ENCODE measurements at regions not wholly inside any gene's neighbourhood (a gene's known extent, or its start where the extent isn't known, plus 50 kb on each side); places are given as distances from the start of the nearest gene placed in this dataset.
"Not testable (repeated sequence)": the region's sequence is repeated elsewhere in the genome, so short reads cannot be mapped to it uniquely, and the experiment has no call there.

- no peak for DNase-seq (ENCODE audit: low read depth in 2 of 2, low spot score in 1 of 2)
Observed at GRCh38 chr7:25694211-25694610, 457.8 kb upstream of the NFE2L3 start.

- no peak for DNase-seq (ENCODE audit: low read depth in 2 of 2, low spot score in 1 of 2)
Observed at GRCh38 chr7:25694699-25695098, 457.3 kb upstream of the NFE2L3 start.

DNA sequence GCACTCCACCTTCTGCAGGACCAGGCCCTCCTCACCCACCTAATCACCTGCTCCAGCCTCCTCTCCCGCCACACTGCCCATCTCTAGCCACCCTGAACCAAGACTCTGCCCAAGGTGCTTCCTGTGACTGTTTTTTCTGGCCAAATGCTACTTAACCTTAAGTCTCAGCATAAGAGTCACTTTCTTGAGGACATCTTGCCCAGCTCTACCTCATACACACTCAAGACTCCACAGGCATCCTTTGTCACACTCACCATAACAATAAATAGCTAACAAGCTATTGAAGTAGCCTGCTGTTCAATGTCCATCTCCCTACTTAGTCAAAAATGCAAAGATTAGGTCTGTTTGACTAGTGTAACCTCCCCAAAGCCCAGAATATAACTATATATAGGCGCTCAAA lies 455.4 kb upstream of the NFE2L3 start:
- no peak for DNase-seq (ENCODE audit: low read depth in 2 of 2, low spot score in 1 of 2)

GRCh38 chr7:25698451-25699113 lies 453.4 kb upstream of the NFE2L3 start:
- no peak for DNase-seq (ENCODE audit: low read depth in 2 of 2, low spot score in 1 of 2)

DNA sequence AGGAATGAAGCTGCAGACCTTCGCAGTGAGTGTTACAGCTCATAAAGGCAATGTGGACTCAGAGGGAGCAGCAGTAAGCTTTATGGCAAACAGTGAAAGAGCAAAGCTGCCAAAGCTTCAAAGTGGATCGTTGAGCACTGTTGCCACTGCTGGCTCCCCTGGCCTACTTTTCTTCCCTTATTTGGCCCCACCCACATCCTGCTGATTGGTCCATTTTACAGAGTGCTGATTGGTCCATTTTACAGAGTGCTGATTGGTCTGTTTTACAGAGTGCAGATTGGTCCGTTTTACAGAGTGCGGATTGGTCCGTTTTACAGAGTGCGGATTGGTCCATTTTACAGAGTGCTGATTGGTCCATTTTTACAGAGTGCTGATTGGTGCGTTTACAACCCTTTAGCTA lies 451.9 kb upstream of the NFE2L3 start:
- not testable (repeated sequence) for DNase-seq (ENCODE audit: low read depth in 2 of 2, low spot score in 1 of 2)

DNA sequence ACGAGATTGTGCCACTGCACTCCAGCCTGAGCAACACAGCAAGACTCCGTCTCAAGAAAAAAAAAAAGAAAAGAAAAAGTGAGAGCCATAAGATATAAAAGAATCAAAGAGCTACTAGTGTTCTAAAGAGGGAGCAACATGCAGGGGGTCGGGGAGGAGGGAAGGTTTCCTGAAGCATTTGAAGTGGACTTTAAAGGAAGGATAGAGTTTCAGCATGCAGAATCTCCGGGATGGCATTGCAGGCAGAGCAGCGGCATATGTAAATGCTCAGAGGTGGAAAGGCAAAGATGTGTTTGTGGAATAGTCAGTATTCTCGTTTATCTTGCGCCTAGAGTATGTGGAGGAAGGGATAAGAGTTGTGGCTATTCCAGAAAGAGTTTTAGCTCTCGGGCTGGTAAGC lies 447.6 kb upstream of the NFE2L3 start:
- no peak for DNase-seq (ENCODE audit: low read depth in 2 of 2, low spot score in 1 of 2)

GRCh38 chr7:25706764-25707163 lies 445.2 kb upstream of the NFE2L3 start:
- no peak for DNase-seq (ENCODE audit: low read depth in 2 of 2, low spot score in 1 of 2)

GRCh38 chr7:25707768-25708620 lies 444.0 kb upstream of the NFE2L3 start:
- no peak for DNase-seq (ENCODE audit: low read depth in 2 of 2, low spot score in 1 of 2)

- DNase-seq (ENCODE audit: low read depth in 2 of 2, low spot score in 1 of 2), result no peak
Observed at GRCh38 chr7:25710959-25711358, 441.0 kb upstream of the NFE2L3 start.

GRCh38 chr7:25711940-25712339 lies 440.1 kb upstream of the NFE2L3 start:
- no peak for DNase-seq (ENCODE audit: low read depth in 2 of 2, low spot score in 1 of 2)

DNA sequence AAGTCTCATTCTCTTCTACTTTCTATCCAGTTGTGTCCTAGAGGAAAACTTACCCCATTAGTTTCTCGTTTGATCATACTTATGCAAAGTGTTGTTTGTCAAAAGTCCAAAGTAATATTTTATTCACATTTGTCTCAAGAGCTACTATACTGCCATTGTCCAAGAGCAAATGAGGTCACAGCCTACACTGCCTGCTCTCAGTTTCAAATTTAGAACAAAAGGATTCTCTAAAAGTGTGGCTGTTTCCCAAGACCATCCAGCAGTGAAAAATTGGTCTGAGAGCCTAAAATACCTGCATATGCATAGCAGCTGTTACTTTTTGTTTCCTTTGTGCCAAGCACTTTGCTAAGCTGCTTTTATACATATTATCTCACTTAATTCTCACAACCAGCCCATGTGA lies 439.5 kb upstream of the NFE2L3 start:
- DNase-seq (ENCODE audit: low read depth in 2 of 2, low spot score in 1 of 2), result no peak

- DNase-seq (ENCODE audit: low read depth in 2 of 2, low spot score in 1 of 2), result no peak
Observed at GRCh38 chr7:25714013-25714412, 438.0 kb upstream of the NFE2L3 start.

DNA sequence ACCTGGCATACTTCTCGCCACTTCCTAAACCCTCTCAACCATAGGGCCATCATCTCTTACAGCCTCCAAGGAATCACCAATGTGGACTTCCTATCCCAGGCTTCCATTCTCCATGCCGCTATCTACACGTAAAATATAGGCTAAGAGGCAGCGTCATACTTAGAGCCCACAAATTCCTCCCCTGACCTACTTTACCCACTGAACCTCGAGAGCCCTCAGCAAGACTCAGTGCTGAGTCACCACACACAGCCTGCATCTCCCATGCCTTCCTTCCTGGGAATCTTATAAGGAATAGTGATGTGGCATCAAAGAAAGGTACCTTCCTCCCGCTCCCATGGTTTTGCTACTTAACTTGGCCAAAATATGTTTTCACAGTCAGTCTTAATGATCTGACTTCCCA lies 435.6 kb upstream of the NFE2L3 start:
- DNase-seq (ENCODE audit: low read depth in 2 of 2, low spot score in 1 of 2), result no peak

DNA sequence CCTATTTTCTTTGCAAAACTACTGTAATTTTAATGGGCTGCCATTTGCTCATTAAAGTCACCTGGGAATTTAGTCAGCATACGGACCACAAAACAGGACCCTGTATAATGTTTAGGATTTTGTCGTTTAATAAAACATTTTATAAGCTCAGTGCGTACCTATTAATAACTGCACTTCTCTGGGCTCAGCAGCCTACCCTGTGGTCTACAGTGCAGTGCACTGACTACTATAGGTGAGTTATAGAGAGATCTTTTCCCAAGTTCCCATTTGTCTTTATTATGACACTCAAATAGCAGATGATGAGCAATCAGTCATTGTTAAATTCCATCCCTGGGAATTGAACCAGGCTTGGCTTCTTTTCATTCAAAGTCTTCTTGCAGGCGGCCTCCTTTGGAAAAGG lies 433.4 kb upstream of the NFE2L3 start:
- DNase-seq (ENCODE audit: low read depth in 2 of 2, low spot score in 1 of 2), result no peak

GRCh38 chr7:25719190-25719896 lies 432.7 kb upstream of the NFE2L3 start:
- no peak for DNase-seq (ENCODE audit: low read depth in 2 of 2, low spot score in 1 of 2)

DNA sequence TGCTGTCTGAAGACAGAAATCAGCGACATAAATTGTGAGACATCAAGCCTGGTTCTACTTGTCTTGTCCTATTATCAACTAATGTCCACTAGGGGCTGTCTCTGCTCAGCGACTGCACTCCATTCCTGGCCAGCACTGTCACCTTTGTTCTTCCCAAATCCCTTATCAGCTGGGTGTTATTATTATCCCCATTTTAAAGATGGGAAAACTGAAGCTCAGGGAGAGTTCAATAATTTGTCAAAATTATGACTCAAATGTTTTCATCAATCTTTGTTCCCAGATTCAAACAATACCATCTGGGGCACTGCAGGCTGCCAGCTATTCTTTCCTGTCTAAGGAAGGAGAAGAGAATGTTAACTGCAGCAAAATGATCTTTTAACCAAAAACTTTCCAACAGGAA lies 431.6 kb upstream of the NFE2L3 start:
- no peak for DNase-seq (ENCODE audit: low read depth in 2 of 2, low spot score in 1 of 2)

- DNase-seq (ENCODE audit: low read depth in 2 of 2, low spot score in 1 of 2), result no peak
Observed at GRCh38 chr7:25722856-25723255, 429.1 kb upstream of the NFE2L3 start.

DNA sequence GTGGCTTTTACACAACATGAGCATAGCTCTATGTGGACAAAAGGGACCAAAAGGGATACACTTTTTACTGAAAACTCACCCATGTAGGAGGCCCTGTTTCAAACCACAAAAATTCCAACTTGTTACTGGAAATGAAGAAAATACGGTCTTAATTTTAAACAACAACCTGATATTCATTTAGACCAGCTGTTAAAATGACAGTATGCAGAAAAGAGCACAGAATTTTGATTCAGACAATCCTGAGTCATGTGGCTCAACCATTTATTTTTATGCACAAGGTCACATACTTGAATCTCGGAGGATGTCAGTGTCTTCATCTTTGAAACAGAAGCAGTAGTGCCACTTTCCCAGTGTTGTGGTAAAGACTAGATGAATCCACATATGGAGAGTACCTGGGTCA lies 426.5 kb upstream of the NFE2L3 start:
- no peak for DNase-seq (ENCODE audit: low read depth in 2 of 2, low spot score in 1 of 2)

DNA sequence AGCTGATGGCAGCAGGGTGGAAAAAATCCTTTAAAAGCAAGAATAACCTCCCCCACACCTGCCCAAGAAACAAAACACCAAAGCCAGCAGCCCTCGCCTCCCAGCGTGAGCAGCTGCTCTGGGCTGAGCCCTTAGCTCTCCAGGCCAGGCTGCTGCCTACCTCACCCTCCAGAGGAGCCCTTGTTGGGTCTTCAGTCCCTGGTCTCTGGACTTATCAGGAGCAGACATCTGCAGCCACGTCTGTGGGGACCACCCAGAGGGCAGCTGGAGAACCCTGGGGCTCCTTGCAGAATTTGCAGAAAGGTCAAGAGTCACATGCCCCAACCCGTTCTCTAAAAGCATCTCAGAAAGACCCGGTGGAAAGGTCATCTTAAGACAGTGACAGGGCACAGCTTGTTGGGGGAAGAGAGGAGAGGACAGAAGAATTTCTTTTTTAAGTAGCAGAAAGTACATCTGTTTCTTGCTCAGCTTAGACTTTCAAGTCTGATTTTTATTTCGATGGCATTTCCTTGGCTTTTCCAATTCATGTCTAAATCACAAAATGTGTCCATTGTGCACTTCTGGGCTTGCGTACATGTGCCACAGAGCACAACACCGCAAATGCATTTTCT lies 425.7 kb upstream of the NFE2L3 start:
- DNase-seq (ENCODE audit: low read depth in 2 of 2, low spot score in 1 of 2), result no peak

- DNase-seq (ENCODE audit: low read depth in 2 of 2, low spot score in 1 of 2), result no peak
Observed at GRCh38 chr7:25726781-25727311, 425.2 kb upstream of the NFE2L3 start.

DNA sequence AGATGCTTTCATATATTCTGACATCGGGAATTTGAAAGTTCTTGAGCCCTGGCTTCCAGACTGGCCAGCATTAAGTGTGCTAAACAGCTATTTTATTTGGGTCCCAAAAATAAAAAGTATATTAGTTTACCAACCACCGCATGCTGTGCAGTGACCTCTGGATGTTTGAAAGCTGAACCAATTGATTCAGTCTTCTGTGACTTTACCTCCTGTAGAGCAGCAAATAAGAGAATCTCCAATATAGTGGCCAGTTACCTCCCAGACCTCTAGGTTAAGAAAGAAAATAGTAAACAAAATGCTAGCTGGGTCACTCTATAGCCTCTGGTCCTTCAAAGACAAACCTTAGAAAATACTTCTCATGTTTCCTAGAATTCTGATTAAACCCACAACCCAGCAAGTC lies 424.6 kb upstream of the NFE2L3 start:
- no peak for DNase-seq (ENCODE audit: low read depth in 2 of 2, low spot score in 1 of 2)
